SK-N-SH treated with all-trans-retinoic acid at 6 μM for 48 hours (cell line): ENCODE measurements at regions not wholly inside any gene's neighbourhood (a gene's known extent, or its start where the extent isn't known, plus 50 kb on each side); places are given as distances from the start of the nearest gene placed in this dataset.
A peak's percentile ranks its signal among the peaks of the same experiment; 100 is the strongest.

Experiments
- ATAC-seq: fragments of 200-7000 bp; cut with Tn5 transposase; 3 replicates; pipeline ENCODE4 v1.9.1; 2020; ENCODE audit warnings: mild to moderate bottlenecking, moderate library complexity
- ARNTL ChIP-seq: fragments of 450-650 bp; formaldehyde crosslinking; IDR thresholded peaks from 2 replicates; pipeline ENCODE4 v1.5.0; 2020; ENCODE audit warnings: low read depth, mild to moderate bottlenecking, moderate library complexity, borderline replicate concordance
- BACH2 ChIP-seq: fragments of 250-450 bp; sonication (Bioruptor Pico); IDR thresholded peaks from 2 replicates; pipeline ENCODE4 v1.9.0; 2021; ENCODE audit warnings: mild to moderate bottlenecking, borderline replicate concordance
- CSDC2 ChIP-seq: fragments of 250-450 bp; sonication (Bioruptor Pico); IDR thresholded peaks from 2 replicates; pipeline ENCODE4 v1.5.0; 2020; ENCODE audit warnings: mild to moderate bottlenecking, moderate library complexity
- ESRRG ChIP-seq: fragments of 250-450 bp; sonication (Bioruptor Pico); IDR thresholded peaks from 2 replicates; pipeline ENCODE4 v1.6.1; 2021; ENCODE audit warnings: mild to moderate bottlenecking
- ISL1 ChIP-seq: fragments of 250-450 bp; sonication (Bioruptor Pico); IDR thresholded peaks from 2 replicates; pipeline ENCODE4 v2.1.2; 2022; ENCODE audit warnings: mild to moderate bottlenecking, moderate library complexity
- OSR1 ChIP-seq: fragments of 250-450 bp; sonication (Bioruptor Pico); IDR thresholded peaks from 2 replicates; pipeline ENCODE4 v1.8.0; 2022; ENCODE audit warnings: moderate library complexity, mild to moderate bottlenecking, inconsistent platforms
- PPARA ChIP-seq: fragments of 250-450 bp; sonication (Bioruptor Pico); IDR thresholded peaks from 2 replicates; pipeline ENCODE4 v1.5.0; 2020; ENCODE audit warnings: mild to moderate bottlenecking, borderline replicate concordance
- RARB ChIP-seq: fragments of 250-450 bp; sonication (Bioruptor Pico); IDR thresholded peaks from 2 replicates; pipeline ENCODE4 v1.8.0; 2021; ENCODE audit warnings: mild to moderate bottlenecking, moderate library complexity
- SNAI2 ChIP-seq: fragments of 250-450 bp; sonication (Bioruptor Pico); IDR thresholded peaks from 2 replicates; pipeline ENCODE4 v1.5.0; 2020; ENCODE audit warnings: mild to moderate bottlenecking, moderate library complexity
- TCF4 ChIP-seq: fragments of 250-450 bp; sonication (Bioruptor Pico); IDR thresholded peaks from 2 replicates; pipeline ENCODE4 v1.8.0; 2021; ENCODE audit warnings: mild to moderate bottlenecking, moderate library complexity, borderline replicate concordance
- TOX ChIP-seq: fragments of 250-450 bp; sonication (Bioruptor Pico); IDR thresholded peaks from 2 replicates; pipeline ENCODE4 v1.8.0; 2021; ENCODE audit warnings: mild to moderate bottlenecking, moderate library complexity, borderline replicate concordance
- ZC3H10 ChIP-seq: fragments of 250-450 bp; sonication (Bioruptor Pico); IDR thresholded peaks from 2 replicates; pipeline ENCODE4 v1.5.1; 2021; ENCODE audit warnings: mild to moderate bottlenecking, moderate library complexity
- ZFP3 ChIP-seq: fragments of 250-450 bp; sonication (Bioruptor Pico); IDR thresholded peaks from 2 replicates; pipeline ENCODE4 v1.5.0; 2020; ENCODE audit warnings: mild to moderate bottlenecking, moderate library complexity
- ZNF565 ChIP-seq: fragments of 450-650 bp; formaldehyde crosslinking; conservative IDR thresholded peaks from 2 replicates; pipeline ENCODE4 v1.5.0; 2020; ENCODE audit warnings: low read depth, mild to moderate bottlenecking, moderate library complexity
- ZNF70 ChIP-seq: fragments of 450-650 bp; formaldehyde crosslinking; IDR thresholded peaks from 2 replicates; pipeline ENCODE4 v1.5.0; 2020; ENCODE audit warnings: mild to moderate bottlenecking, moderate library complexity
- ZNF8 ChIP-seq: fragments of 450-650 bp; formaldehyde crosslinking; IDR thresholded peaks from 2 replicates; pipeline ENCODE4 v1.5.0; 2020; ENCODE audit warnings: mild to moderate bottlenecking, moderate library complexity
- TF ChIP-seq, protein P1 (sequence below): fragments of 250-450 bp; sonication (Bioruptor Pico); IDR thresholded peaks from 2 replicates; pipeline ENCODE4 v1.8.0; 2021; ENCODE audit warnings: low read depth, mild to moderate bottlenecking, moderate library complexity, borderline replicate concordance
- TF ChIP-seq, protein P2 (sequence below): fragments of 250-450 bp; sonication (Bioruptor Pico); IDR thresholded peaks from 2 replicates; pipeline ENCODE4 v1.8.0; 2020; ENCODE audit warnings: mild to moderate bottlenecking, moderate library complexity, borderline replicate concordance
- TF ChIP-seq, protein P3 (sequence below): fragments of 250-450 bp; sonication (Bioruptor Pico); IDR thresholded peaks from 2 replicates; pipeline ENCODE4 v1.5.1; 2020; ENCODE audit warnings: low read depth, mild to moderate bottlenecking, moderate library complexity
- TF ChIP-seq, protein P4 (sequence below): fragments of 250-450 bp; sonication (Bioruptor Pico); IDR thresholded peaks from 2 replicates; pipeline ENCODE4 v1.5.1; 2021; ENCODE audit warnings: mild to moderate bottlenecking, moderate library complexity

DNA sequence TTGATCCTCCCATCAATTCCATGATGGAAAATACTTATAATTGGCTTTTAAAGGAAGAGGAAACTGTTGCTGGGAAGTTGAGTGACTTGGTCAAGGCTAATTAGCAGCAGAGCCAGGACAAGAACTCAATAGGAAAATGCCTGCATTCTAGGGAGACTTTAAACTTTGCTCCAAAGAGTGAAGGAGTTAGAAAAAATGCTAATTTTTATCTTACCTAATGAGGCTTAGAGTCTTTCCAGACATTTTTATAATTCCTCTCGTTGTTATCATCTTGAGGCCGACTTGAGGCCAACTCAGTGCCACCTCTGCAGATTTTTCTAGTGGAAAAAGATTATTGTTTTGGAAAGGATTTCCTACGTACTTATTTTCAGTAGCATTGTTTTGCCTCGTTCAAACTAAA is 344.6 kb downstream of the ETNK1 start:
- no peak for ATAC-seq

DNA sequence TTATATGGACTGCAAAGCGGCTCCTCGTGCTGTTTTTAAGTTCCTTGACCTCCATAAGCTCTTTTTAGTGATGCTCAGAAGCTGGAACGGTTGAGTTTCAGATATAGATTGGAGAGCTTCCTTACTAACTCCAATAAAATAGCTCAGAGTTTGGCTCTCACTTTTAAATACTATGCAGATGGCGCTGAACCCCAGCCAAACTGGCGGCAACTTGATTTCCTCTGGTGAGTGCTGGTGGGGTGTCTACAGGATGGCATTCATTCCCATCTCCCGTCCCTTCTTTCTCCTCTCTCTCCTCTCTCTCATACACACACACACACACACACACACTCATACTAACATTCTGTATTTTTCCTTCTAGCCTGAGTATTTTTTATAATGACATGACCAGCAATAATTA is 346.3 kb downstream of the ETNK1 start:
- ATAC-seq, result no peak
- no peak for TF ChIP-seq ARNTL (CRISPR knock-in tag)
- TF ChIP-seq, protein P1, sequence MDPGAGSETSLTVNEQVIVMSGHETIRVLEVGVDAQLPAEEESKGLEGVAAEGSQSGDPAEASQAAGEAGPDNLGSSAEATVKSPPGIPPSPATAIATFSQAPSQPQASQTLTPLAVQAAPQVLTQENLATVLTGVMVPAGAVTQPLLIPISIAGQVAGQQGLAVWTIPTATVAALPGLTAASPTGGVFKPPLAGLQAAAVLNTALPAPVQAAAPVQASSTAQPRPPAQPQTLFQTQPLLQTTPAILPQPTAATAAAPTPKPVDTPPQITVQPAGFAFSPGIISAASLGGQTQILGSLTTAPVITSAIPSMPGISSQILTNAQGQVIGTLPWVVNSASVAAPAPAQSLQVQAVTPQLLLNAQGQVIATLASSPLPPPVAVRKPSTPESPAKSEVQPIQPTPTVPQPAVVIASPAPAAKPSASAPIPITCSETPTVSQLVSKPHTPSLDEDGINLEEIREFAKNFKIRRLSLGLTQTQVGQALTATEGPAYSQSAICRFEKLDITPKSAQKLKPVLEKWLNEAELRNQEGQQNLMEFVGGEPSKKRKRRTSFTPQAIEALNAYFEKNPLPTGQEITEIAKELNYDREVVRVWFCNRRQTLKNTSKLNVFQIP (CRISPR knock-in tag), result no peak
- no peak for TF ChIP-seq ISL1 (CRISPR knock-in tag)
- TF ChIP-seq, protein P2, sequence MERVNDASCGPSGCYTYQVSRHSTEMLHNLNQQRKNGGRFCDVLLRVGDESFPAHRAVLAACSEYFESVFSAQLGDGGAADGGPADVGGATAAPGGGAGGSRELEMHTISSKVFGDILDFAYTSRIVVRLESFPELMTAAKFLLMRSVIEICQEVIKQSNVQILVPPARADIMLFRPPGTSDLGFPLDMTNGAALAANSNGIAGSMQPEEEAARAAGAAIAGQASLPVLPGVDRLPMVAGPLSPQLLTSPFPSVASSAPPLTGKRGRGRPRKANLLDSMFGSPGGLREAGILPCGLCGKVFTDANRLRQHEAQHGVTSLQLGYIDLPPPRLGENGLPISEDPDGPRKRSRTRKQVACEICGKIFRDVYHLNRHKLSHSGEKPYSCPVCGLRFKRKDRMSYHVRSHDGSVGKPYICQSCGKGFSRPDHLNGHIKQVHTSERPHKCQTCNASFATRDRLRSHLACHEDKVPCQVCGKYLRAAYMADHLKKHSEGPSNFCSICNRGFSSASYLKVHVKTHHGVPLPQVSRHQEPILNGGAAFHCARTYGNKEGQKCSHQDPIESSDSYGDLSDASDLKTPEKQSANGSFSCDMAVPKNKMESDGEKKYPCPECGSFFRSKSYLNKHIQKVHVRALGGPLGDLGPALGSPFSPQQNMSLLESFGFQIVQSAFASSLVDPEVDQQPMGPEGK (CRISPR knock-in tag), result no peak

More for the DNA sequence above, 344.6 kb downstream of the ETNK1 start:
- TF ChIP-seq PPARA (CRISPR knock-in tag), result no peak

DNA sequence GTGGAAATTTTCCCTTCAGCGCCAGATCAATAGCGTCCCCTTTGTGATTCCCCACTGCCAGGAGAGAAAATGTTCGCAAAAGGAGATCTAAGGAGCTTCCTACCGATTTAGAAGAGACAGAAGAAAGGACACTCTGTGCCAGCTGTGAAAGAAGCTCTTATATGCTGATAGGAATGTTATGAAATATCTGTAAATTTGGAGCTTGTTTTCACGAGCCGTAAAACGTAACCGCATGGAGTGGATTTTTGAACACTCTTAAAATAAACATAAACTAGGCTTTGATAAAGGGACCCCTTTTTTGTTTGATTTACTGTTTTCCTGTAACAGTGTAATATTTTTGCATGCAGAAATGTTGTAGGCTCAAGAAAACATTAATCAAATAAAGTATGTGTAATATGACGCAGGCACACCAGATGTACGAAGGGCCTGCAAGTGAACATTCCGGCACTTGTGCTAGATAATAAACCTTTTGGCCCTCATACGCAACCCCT is 346.8 kb downstream of the ETNK1 start:
- no peak for ATAC-seq
- TF ChIP-seq ESRRG (CRISPR knock-in tag), result no peak
- TF ChIP-seq ZNF70 (CRISPR knock-in tag), result no peak
- no peak for TF ChIP-seq ZC3H10 (CRISPR knock-in tag)
- TF ChIP-seq SNAI2 (CRISPR knock-in tag), result no peak
- TF ChIP-seq, protein P3, sequence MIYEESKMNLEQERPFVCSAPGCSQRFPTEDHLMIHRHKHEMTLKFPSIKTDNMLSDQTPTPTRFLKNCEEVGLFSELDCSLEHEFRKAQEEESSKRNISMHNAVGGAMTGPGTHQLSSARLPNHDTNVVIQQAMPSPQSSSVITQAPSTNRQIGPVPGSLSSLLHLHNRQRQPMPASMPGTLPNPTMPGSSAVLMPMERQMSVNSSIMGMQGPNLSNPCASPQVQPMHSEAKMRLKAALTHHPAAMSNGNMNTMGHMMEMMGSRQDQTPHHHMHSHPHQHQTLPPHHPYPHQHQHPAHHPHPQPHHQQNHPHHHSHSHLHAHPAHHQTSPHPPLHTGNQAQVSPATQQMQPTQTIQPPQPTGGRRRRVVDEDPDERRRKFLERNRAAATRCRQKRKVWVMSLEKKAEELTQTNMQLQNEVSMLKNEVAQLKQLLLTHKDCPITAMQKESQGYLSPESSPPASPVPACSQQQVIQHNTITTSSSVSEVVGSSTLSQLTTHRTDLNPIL (CRISPR knock-in tag), result no peak
- no peak for TF ChIP-seq ZNF8 (CRISPR knock-in tag)
- no peak for TF ChIP-seq PPARA (CRISPR knock-in tag)

DNA sequence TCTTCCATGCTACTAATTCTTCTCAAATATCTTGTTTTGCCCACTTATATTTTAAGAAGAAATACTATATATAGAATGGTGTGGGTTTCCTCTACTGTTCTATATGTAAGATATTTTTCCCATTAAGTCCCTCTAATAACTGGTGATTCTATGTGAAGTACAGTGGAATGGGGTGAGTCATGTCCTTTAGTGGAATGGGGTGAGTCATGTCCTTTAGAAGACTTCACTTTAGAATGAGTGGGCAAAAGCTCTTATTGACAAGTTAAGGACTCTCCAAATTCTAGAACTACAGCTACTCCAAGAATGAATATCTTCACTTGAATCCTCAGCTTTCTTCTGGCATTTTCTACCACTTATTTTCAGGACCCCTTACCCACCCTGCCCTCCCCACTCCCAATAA is 349.9 kb downstream of the ETNK1 start:
- TF ChIP-seq ARNTL (CRISPR knock-in tag), result no peak
- peak; percentile 29; the same call in 1 of the 2 replicates for TF ChIP-seq TOX (CRISPR knock-in tag)
- peak; percentile 89 for ATAC-seq

DNA sequence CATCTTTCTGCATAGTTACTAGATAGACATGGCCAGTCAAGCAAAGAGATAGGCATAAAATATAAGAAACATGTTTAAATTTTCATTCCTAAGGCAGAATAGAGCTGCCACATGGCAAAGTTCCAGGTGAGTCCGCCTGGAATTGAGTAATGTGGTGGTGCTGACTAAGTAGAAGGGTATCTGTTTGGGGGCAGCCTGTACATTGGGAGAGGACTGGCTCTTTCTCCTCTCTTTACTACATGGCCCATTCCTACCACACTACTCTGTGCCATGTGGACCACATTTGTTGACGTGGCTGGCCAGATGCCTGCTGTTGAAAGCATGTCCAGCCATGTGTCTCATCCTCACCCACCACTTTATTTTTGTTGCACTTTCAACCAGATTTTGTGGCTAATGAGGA is 354.0 kb downstream of the ETNK1 start:
- peak; percentile 95 for ATAC-seq
- TF ChIP-seq CSDC2 (CRISPR knock-in tag) (0 out of 2 replicates have a peak, but pooled peaks have one; percentile 35), ZFP3 (0 out of 2 replicates have a peak, but pooled peaks have one; percentile 33), ZNF70 (CRISPR knock-in tag) (no peak)

DNA sequence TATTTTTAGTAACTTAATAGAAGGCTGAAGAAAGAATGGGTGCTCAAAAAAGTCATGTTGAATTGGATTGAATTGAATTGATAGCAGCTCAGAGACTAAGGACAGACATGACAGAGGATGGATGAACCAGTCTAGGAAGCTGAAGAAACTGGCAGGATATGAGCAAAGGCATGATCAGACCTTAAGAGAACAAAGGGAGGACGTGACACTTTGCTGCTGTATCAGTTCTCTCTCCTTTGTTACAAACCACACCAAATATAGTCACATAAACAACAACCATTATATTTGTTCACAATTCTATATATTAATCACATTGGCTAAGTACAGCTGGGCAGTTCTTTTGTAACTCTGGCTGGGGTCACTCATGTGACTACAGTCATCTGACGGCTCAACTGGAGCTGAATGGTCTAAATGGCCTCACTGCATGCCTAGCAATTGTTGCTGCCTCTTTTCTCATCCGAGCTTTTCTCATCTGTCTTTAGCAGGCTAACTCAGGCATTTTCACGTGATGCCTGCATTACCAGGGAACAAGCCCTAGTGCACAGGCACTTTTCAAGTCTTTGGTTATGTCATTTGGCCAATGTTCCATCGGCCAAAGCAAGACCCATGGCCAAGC is 355.0 kb downstream of the ETNK1 start:
- ATAC-seq, result no peak
- TF ChIP-seq, protein P4, sequence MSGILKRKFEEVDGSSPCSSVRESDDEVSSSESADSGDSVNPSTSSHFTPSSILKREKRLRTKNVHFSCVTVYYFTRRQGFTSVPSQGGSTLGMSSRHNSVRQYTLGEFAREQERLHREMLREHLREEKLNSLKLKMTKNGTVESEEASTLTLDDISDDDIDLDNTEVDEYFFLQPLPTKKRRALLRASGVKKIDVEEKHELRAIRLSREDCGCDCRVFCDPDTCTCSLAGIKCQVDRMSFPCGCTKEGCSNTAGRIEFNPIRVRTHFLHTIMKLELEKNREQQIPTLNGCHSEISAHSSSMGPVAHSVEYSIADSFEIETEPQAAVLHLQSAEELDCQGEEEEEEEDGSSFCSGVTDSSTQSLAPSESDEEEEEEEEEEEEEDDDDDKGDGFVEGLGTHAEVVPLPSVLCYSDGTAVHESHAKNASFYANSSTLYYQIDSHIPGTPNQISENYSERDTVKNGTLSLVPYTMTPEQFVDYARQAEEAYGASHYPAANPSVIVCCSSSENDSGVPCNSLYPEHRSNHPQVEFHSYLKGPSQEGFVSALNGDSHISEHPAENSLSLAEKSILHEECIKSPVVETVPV (CRISPR knock-in tag), result no peak
- TF ChIP-seq ISL1 (CRISPR knock-in tag), result no peak
- no peak for TF ChIP-seq BACH2
- TF ChIP-seq, protein P3 (CRISPR knock-in tag), result no peak
- no peak for TF ChIP-seq OSR1
- no peak for TF ChIP-seq SNAI2 (CRISPR knock-in tag)
- no peak for TF ChIP-seq ZNF70 (CRISPR knock-in tag)
- TF ChIP-seq ZFP3, result no peak
- TF ChIP-seq TCF4, result no peak
- TF ChIP-seq ZNF565, result no peak
- TF ChIP-seq RARB (CRISPR knock-in tag), result no peak
- TF ChIP-seq, protein P2 (CRISPR knock-in tag), result no peak
